Erythroblast (primary cell): ENCODE measurements at regions not wholly inside any gene's neighbourhood (a gene's known extent, or its start where the extent isn't known, plus 50 kb on each side); places are given as distances from the start of the nearest gene placed in this dataset.

Experiments
- GATA1 ChIP-seq: IDR thresholded peaks from 2 replicates; pipeline ENCODE4 v1.6.1; 2011; ENCODE audit warnings: low read depth, mild to moderate bottlenecking, control low read depth, low read length, moderate library complexity
- POLR2A ChIP-seq: IDR thresholded peaks from 2 replicates; pipeline ENCODE4 v1.6.1; 2011; ENCODE audit warnings: mild to moderate bottlenecking, low read length

DNA sequence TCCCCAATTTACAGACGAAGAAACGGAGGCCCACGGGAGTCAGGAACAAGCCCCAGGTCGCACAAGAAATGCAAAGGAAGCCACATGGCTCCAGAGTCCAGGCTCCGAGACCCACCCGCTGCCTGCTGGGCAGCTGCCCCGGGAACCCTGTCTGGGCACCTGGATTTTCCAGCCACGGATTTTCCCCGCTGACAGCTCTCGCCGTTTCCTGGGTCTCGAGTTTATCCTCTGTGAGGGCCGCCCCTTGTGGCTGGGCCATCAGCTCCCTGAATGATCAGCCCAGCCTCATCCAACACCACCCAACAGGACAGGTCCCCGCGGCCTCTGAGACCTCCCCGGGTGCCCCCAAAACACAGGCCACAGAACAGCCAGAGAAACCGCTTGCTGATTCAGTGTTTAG, 189.7 kb downstream of the BRD1 start:
- TF ChIP-seq POLR2A (no peak), GATA1 (no peak)
